Peyer's patch (tissue), 4 donors: ENCODE measurements at regions not wholly inside any gene's neighbourhood (a gene's known extent, or its start where the extent isn't known, plus 50 kb on each side); places are given as distances from the start of the nearest gene placed in this dataset.

Experiments used
- DNase-seq, 3 donors: peaks; one replicate each; pipeline ENCODE4 v3.0.0-alpha.2; 2017 to 2019
- H3K27ac ChIP-seq, 4 donors: fragments of 200-600 bp; sonication (generic); one replicate each; pipeline ENCODE4 v1.5.1; 2016 to 2019
- H3K27me3 ChIP-seq, 2 donors: fragments of 200-600 bp; sonication (generic); one replicate each; pipeline ENCODE4 v1.5.1; 2019
- H3K36me3 ChIP-seq, 3 donors: fragments of 200-600 bp; sonication (generic); one replicate each; pipeline ENCODE4 v1.5.1; 2016 to 2019
- H3K4me1 ChIP-seq, 4 donors: fragments of 200-600 bp; sonication (generic); one replicate each; pipeline ENCODE4 v1.5.1; 2016 to 2019
- H3K4me3 ChIP-seq, 4 donors: fragments of 200-600 bp; sonication (generic); 1 replicate in 3 of 4; 2 replicates in 1 of 4; pipeline ENCODE4 v1.5.1; 2016 to 2019; ENCODE audit warnings: mild to moderate bottlenecking in 1 of 4
- H3K9me3 ChIP-seq, 4 donors: fragments of 200-600 bp; sonication (generic); one replicate each; pipeline ENCODE4 v1.5.1; 2016 to 2019; ENCODE audit warnings: mild to moderate bottlenecking in 1 of 4
- POLR2A ChIP-seq, 2 donors: fragments of 450-650 bp; IDR thresholded peaks; one replicate each; pipeline ENCODE4 v1.5.1; 2017; ENCODE audit warnings: antibody characterized with exemption in 2 of 2, mild to moderate bottlenecking in 2 of 2, moderate library complexity in 2 of 2
- TF ChIP-seq, protein P1 (sequence below), 6 experiments: fragments of 450-650 bp in 4 of 6; fragments of 200-600 bp in 2 of 6; sonication (generic) in 1 of 6; IDR thresholded peaks; one replicate each; pipeline ENCODE4 v1.5.1; 2017 to 2019; ENCODE audit warnings: antibody characterized with exemption in 6 of 6, mild to moderate bottlenecking in 3 of 6, moderate library complexity in 1 of 6

DNA sequence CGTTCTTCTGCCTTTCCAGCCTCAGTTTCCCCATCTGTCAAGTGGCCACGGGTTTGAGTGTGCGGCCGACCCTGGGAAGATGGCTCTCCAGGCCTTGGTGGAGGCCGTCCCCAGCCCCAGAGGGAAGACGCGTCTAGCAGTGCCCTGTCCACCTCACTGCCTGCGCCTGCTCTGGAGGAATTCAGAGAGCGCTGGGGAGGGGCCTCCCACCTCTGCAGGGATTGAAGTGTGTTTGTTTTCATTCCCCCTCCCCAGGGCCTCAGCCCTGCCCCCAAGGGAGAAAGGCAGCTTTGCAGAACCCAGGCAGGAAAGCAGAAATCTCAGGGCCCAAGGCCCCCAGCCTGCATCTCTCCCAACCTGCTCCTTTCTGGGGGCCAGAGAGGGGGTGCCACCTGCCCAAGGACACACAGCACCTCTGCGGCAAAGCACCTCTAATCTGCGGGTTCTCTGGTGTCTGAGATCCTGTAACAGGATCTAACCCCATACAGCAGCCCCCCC, 91.0 kb downstream of the MICALL2 start:
- H3K4me3 ChIP-seq, result no peak overlapping the region
- peaks cover 0 to 25% of the 10 kb centered on the region in 2 donors for H3K27me3 ChIP-seq
- H3K27ac ChIP-seq, result no peak overlapping the region
- DNase-seq, result no peak
- peaks cover 0 to 8% (median 1%) of the 10 kb centered on the region in 4 donors for H3K9me3 ChIP-seq
- no peaks in the 10 kb centered on the region for H3K36me3 ChIP-seq
- TF ChIP-seq, protein P1, sequence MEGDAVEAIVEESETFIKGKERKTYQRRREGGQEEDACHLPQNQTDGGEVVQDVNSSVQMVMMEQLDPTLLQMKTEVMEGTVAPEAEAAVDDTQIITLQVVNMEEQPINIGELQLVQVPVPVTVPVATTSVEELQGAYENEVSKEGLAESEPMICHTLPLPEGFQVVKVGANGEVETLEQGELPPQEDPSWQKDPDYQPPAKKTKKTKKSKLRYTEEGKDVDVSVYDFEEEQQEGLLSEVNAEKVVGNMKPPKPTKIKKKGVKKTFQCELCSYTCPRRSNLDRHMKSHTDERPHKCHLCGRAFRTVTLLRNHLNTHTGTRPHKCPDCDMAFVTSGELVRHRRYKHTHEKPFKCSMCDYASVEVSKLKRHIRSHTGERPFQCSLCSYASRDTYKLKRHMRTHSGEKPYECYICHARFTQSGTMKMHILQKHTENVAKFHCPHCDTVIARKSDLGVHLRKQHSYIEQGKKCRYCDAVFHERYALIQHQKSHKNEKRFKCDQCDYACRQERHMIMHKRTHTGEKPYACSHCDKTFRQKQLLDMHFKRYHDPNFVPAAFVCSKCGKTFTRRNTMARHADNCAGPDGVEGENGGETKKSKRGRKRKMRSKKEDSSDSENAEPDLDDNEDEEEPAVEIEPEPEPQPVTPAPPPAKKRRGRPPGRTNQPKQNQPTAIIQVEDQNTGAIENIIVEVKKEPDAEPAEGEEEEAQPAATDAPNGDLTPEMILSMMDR (IDR thresholded peaks at IDR 0.05), result no peak
- peaks cover 0 to 9% (median 0%) of the 10 kb centered on the region in 4 donors for H3K4me1 ChIP-seq

DNA sequence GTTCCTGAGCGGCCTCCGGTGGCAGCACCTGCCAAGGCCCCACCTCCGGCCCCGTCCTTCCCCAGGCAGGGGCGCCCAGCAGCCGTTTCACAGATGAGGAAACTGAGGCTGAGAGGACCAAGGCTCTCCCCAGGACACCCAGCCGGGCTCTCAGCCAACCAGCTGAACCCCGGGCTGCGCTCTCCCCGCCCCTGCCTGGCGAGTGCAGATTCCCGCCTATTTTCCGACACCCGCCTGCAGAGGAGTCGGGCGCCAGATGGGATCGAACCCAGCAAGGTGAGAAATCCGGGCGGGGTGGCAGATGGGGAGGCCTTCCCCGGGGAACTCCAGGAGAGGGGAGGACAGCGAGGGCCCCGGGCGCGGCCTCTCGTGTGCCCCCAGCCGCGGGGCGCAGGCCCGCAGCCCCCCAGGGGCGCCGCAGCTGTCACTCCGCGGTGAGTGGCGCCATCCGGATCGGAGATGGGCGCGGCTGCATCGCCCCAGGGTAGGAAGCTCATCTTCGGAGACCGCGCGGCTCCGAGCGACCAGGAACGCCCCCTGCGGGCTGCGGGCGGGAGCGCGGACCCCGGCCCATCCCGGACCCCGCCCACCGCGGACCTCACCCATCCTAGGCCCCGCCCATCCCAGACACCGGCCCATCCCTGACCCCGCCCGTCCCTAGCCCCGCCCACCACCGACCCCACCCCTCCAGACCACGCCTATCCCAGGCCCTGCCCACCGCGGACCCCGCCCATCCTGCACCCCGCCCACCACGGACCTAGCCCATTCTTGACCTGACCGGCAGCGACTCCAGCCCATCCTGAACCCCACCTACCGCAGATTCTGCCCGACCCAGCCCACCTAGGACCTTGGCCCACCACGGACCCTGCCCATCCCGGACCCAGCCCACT, 90.3 kb downstream of the MICALL2 start:
- Histone ChIP-seq H3K36me3 (no peaks in the 10 kb centered on the region), H3K27me3 (peaks cover 0 to 25% of the 10 kb centered on the region in 2 donors), H3K4me1 (peaks cover 0 to 9% (median 0%) of the 10 kb centered on the region in 4 donors), H3K27ac (no peak overlapping the region), H3K4me3 (peak overlapping the region in 1 of 4 donors; percentile 24), H3K9me3 (peaks cover 0 to 8% (median 1%) of the 10 kb centered on the region in 4 donors)
- TF ChIP-seq, protein P1 (IDR thresholded peaks at IDR 0.05), result no peak
- TF ChIP-seq POLR2A (IDR thresholded peaks at IDR 0.05), result no peak
- DNase-seq, result no peak

DNA sequence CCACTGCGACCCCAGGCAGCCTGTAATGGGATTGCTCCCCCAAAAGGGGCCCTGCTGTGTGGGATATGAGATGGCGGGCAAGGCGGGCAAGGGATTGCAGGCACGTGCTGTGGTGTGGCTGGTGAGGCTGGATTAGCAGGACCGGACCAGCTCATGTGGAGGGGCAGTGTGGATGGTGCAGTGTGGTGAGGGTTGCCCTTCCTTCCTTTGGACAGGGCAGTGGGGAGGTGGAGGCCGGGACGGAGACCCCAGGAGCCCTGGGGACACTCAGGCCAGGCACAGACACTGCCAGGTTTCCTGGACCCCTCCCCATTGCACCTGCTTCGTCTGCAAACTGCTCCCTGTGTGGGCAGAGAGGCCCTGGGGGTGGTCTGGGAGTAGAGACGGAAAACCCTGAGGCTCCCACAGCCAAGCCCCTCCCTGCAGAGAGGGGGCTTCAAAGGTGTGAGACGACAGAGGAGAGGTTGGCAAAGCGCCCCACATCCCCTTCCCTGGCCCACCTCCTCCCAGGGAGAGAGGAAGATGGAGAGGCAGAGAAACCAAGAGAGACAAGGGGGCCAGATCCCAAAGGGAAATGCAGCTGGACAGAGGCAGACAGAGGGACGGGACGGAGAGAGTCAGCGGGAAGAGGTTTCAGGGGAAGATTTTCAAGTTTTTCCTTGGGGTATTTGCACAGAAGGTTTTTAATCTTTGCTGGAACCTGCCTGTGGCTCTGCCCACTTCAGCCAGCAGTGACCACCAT, 89.2 kb downstream of the MICALL2 start:
- TF ChIP-seq, protein P1 (IDR thresholded peaks at IDR 0.05), result no peak
- no peak for TF ChIP-seq POLR2A (IDR thresholded peaks at IDR 0.05)
- Histone ChIP-seq H3K4me1 (peaks cover 0 to 9% (median 0%) of the 10 kb centered on the region in 4 donors), H3K36me3 (no peaks in the 10 kb centered on the region), H3K4me3 (no peak overlapping the region), H3K27ac (no peak overlapping the region), H3K27me3 (peaks cover 0 to 25% of the 10 kb centered on the region in 2 donors), H3K9me3 (peaks cover 0 to 2% (median 1%) of the 10 kb centered on the region in 4 donors)
- no peak for DNase-seq

DNA sequence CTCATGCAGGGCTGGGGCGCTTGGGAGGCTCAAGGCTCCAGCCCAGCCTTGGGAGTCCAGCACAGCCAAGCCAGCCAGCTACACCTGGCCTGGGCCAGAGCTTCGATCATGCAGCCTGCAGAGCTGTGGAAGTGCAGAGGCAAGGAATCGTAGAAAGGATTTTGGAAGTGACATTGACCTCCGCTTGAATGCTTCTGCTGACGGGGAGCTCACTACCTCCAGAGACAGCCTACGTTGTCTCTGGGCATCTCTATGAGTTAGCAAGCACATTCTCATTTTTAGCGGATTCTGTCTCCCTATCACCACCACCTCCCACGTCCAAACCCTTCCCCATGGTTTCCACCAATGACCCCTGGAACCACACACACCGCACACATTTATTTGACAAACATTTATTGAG, 88.5 kb downstream of the MICALL2 start:
- H3K4me3 ChIP-seq, result no peak overlapping the region
- H3K36me3 ChIP-seq, result no peaks in the 10 kb centered on the region
- peaks cover 0 to 2% (median 0%) of the 10 kb centered on the region in 4 donors for H3K9me3 ChIP-seq
- DNase-seq, result no peak
- H3K4me1 ChIP-seq, result peaks cover 0 to 9% (median 0%) of the 10 kb centered on the region in 4 donors
- no peak for TF ChIP-seq POLR2A (IDR thresholded peaks at IDR 0.05)
- TF ChIP-seq, protein P1 (IDR thresholded peaks at IDR 0.05), result no peak
- H3K27me3 ChIP-seq, result peaks cover 0 to 25% of the 10 kb centered on the region in 2 donors
- H3K27ac ChIP-seq, result no peak overlapping the region

DNA sequence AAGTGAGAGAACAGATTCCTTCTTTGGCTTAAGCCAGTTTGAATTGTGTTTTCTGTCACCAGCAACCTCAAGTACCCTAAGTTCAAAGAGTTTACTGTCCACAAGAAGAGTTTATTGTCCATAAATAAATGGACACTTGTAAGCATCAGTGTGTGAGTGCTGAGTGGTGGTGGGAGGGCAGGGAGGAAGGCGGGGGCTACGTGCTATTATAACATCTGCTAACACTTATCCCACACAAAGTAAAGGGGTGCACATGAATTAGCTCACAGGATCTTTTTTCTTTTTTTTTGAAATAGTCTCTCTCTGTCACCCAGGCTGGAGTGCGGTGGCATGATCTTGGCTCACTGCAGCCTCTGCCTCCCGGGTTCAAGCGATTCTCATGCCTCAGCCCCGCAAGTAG, 87.2 kb downstream of the MICALL2 start:
- no peaks in the 10 kb centered on the region for H3K9me3 ChIP-seq
- H3K27me3 ChIP-seq, result peaks cover 0 to 25% of the 10 kb centered on the region in 2 donors
- no peak for DNase-seq
- H3K27ac ChIP-seq, result no peak overlapping the region
- no peak overlapping the region for H3K4me3 ChIP-seq
- no peak for TF ChIP-seq POLR2A (IDR thresholded peaks at IDR 0.05)
- TF ChIP-seq, protein P1 (IDR thresholded peaks at IDR 0.05), result no peak
- H3K4me1 ChIP-seq, result peaks cover 0 to 9% (median 0%) of the 10 kb centered on the region in 4 donors
- H3K36me3 ChIP-seq, result no peaks in the 10 kb centered on the region
